WTC11 (cell line): ENCODE measurements at regions not wholly inside any gene's neighbourhood (a gene's known extent, or its start where the extent isn't known, plus 50 kb on each side); places are given as distances from the start of the nearest gene placed in this dataset.

ENCODE experiments used
- CREB1 ChIP-seq: sonication (generic); formaldehyde crosslinking; IDR thresholded peaks from 2 replicates; pipeline ENCODE4 v1.8.0; 2023; ENCODE audit warnings: mild to moderate bottlenecking, missing genetic modification reagents
- FOXP1 ChIP-seq: sonication (generic); formaldehyde crosslinking; IDR thresholded peaks from 2 replicates; pipeline ENCODE4 v1.8.0; 2022; ENCODE audit warnings: missing genetic modification reagents, mild to moderate bottlenecking, moderate library complexity, borderline replicate concordance
- JUN ChIP-seq: sonication (generic); formaldehyde crosslinking; IDR thresholded peaks from 2 replicates; pipeline ENCODE4 v1.8.0; 2023; ENCODE audit warnings: mild to moderate bottlenecking, missing genetic modification reagents
- NR2C2 ChIP-seq: sonication (generic); formaldehyde crosslinking; IDR thresholded peaks from 2 replicates; pipeline ENCODE4 v1.8.0; 2022; ENCODE audit warnings: mild to moderate bottlenecking, missing genetic modification reagents
- NR3C1 ChIP-seq: sonication (generic); formaldehyde crosslinking; conservative IDR thresholded peaks from 2 replicates; pipeline ENCODE4 v1.8.1; 2023; ENCODE audit warnings: low read depth, mild to moderate bottlenecking, missing genetic modification reagents
- ZBTB43 ChIP-seq: sonication (generic); formaldehyde crosslinking; IDR thresholded peaks from 2 replicates; pipeline ENCODE4 v1.8.1; 2023; ENCODE audit warnings: mild to moderate bottlenecking, missing genetic modification reagents
- ZNF263 ChIP-seq: sonication (generic); formaldehyde crosslinking; IDR thresholded peaks from 2 replicates; pipeline ENCODE4 v1.8.1; 2022; ENCODE audit warnings: low read depth, mild to moderate bottlenecking, moderate library complexity, missing genetic modification reagents
- ZNF396 ChIP-seq: fragments of 250-450 bp; sonication (Bioruptor Pico); IDR thresholded peaks from 2 replicates; pipeline ENCODE4 v1.8.0; 2021; ENCODE audit warnings: mild to moderate bottlenecking, moderate library complexity, borderline replicate concordance
- TF ChIP-seq, protein P1 (sequence below): fragments of 200-600 bp; IDR thresholded peaks from 2 replicates; pipeline ENCODE4 v1.8.0; 2022; ENCODE audit warnings: antibody characterized with exemption
- TF ChIP-seq, protein P2 (sequence below): sonication (generic); formaldehyde crosslinking; conservative IDR thresholded peaks from 2 replicates; pipeline ENCODE4 v1.8.1; 2023; ENCODE audit warnings: mild to moderate bottlenecking, low read depth, missing genetic modification reagents, moderate library complexity
- TF ChIP-seq, protein P3 (sequence below): sonication (generic); formaldehyde crosslinking; IDR thresholded peaks from 2 replicates; pipeline ENCODE4 v1.8.1; 2023; ENCODE audit warnings: mild to moderate bottlenecking, missing genetic modification reagents, moderate library complexity
- TF ChIP-seq, protein P4 (sequence below): sonication (generic); formaldehyde crosslinking; IDR thresholded peaks from 2 replicates; pipeline ENCODE4 v1.8.1; 2022; ENCODE audit warnings: low read depth, mild to moderate bottlenecking, moderate library complexity, missing genetic modification reagents, borderline replicate concordance

DNA sequence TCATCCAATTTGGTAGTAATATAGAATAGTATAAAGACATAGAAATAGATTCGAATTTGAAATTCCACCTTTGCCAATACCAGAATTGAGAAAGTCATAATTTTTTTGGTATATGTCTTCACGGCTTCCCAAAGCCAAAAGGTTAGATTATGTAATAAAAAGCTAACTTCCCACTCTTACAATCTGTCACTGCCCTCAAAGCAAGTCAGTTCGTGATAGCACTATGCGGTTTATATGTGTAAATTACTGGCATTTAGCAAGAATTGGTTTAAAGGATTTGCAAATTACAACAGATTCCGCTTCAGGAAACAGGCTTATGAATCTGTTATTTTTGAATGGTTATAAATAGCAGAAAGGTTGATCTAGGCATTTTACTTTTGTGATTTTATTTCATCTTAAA is 679.4 kb upstream of the ADGRL2 start:
- TF ChIP-seq, protein P1, sequence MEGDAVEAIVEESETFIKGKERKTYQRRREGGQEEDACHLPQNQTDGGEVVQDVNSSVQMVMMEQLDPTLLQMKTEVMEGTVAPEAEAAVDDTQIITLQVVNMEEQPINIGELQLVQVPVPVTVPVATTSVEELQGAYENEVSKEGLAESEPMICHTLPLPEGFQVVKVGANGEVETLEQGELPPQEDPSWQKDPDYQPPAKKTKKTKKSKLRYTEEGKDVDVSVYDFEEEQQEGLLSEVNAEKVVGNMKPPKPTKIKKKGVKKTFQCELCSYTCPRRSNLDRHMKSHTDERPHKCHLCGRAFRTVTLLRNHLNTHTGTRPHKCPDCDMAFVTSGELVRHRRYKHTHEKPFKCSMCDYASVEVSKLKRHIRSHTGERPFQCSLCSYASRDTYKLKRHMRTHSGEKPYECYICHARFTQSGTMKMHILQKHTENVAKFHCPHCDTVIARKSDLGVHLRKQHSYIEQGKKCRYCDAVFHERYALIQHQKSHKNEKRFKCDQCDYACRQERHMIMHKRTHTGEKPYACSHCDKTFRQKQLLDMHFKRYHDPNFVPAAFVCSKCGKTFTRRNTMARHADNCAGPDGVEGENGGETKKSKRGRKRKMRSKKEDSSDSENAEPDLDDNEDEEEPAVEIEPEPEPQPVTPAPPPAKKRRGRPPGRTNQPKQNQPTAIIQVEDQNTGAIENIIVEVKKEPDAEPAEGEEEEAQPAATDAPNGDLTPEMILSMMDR: no peak
- TF ChIP-seq, protein P2, sequence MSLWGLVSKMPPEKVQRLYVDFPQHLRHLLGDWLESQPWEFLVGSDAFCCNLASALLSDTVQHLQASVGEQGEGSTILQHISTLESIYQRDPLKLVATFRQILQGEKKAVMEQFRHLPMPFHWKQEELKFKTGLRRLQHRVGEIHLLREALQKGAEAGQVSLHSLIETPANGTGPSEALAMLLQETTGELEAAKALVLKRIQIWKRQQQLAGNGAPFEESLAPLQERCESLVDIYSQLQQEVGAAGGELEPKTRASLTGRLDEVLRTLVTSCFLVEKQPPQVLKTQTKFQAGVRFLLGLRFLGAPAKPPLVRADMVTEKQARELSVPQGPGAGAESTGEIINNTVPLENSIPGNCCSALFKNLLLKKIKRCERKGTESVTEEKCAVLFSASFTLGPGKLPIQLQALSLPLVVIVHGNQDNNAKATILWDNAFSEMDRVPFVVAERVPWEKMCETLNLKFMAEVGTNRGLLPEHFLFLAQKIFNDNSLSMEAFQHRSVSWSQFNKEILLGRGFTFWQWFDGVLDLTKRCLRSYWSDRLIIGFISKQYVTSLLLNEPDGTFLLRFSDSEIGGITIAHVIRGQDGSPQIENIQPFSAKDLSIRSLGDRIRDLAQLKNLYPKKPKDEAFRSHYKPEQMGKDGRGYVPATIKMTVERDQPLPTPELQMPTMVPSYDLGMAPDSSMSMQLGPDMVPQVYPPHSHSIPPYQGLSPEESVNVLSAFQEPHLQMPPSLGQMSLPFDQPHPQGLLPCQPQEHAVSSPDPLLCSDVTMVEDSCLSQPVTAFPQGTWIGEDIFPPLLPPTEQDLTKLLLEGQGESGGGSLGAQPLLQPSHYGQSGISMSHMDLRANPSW (CRISPR knock-in tag): no peak
- TF ChIP-seq NR3C1 (CRISPR knock-in tag): no peak
- TF ChIP-seq, protein P3, sequence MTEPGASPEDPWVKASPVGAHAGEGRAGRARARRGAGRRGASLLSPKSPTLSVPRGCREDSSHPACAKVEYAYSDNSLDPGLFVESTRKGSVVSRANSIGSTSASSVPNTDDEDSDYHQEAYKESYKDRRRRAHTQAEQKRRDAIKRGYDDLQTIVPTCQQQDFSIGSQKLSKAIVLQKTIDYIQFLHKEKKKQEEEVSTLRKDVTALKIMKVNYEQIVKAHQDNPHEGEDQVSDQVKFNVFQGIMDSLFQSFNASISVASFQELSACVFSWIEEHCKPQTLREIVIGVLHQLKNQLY (CRISPR knock-in tag): no peak
- TF ChIP-seq CREB1: no peak
- TF ChIP-seq ZBTB43: no peak
- no peak for TF ChIP-seq ZNF263 (CRISPR knock-in tag)
- TF ChIP-seq, protein P4, sequence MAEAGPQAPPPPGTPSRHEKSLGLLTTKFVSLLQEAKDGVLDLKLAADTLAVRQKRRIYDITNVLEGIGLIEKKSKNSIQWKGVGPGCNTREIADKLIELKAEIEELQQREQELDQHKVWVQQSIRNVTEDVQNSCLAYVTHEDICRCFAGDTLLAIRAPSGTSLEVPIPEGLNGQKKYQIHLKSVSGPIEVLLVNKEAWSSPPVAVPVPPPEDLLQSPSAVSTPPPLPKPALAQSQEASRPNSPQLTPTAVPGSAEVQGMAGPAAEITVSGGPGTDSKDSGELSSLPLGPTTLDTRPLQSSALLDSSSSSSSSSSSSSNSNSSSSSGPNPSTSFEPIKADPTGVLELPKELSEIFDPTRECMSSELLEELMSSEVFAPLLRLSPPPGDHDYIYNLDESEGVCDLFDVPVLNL (CRISPR knock-in tag): no peak
- TF ChIP-seq JUN (CRISPR knock-in tag): no peak
- no peak for TF ChIP-seq FOXP1 (CRISPR knock-in tag)
- TF ChIP-seq ZNF396 (CRISPR knock-in tag): no peak
- no peak for TF ChIP-seq NR2C2 (CRISPR knock-in tag)
